Activated CD8-positive, alpha-beta memory T cell treated with anti-CD3 and anti-CD28 coated beads, Interleukin-2, amount 50 U/mL, for 24 hours (primary cell): ENCODE measurements at regions not wholly inside any gene's neighbourhood (a gene's known extent, or its start where the extent isn't known, plus 50 kb on each side); places are given as distances from the start of the nearest gene placed in this dataset.
"Not testable (repeated sequence)": the region's sequence is repeated elsewhere in the genome, so short reads cannot be mapped to it uniquely, and the experiment has no call there.

Experiments used
- DNase-seq: peaks from one replicate; pipeline ENCODE4 v3.0.0-alpha.2; 2020; ENCODE audit errors: extremely low read depth

DNA sequence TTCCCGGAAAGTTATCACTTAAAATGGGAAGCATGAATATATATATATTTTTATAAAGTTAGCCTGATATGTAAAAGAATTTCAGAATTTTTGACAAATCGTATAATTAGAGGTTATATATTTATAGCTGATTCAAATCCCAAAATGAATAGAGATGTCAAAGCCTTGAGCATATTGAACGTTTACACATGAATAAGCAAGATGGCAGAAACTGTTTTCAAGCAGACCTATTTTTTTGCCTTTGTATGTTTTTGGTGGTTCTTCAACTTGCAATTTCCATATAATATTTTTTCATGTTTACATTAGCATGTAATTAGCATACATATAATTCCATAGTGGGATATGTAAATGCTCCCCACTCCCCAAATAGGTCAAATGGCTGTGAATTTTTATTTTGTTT lies 189.9 kb downstream of the PRL start:
- DNase-seq: no peak

DNA sequence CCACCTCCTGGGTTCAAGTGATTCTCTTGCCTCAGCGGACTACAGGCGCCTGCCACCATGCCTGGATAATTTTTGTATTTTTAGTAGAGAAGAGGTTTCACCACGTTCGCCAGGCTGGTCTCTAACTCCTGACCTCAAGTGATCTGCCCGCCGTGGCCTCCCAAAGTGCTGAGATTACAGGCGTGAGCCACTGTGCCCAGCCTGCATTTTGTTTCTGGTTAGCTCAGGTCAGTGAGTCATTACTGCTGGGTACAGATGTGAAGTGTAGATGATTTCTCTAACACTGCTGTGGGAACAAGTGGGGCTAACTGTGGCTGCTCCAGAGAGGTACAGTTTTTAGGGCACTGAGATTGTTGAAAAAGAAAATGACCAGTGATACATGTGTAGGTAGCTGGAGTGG lies 188.6 kb downstream of the PRL start:
- no peak for DNase-seq

DNA sequence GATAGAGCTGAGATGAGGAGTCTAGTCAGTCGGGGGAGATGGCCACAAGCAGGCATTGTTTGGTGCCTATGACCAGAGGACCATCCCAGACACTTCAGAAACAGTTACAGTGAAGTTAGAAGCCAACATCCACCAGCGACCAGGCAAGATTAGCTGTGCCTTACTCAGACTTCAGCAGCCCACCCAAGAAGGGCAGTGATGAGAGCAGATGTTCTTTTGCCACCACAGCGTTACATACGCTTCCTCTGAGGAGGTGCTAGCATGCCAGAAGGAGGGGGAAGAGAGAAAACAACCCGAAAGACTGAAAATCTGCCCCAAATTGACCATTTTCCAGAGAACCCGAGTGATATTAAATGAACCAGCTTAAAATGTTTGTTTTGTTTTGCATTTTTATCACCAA lies 186.8 kb downstream of the PRL start:
- DNase-seq: no peak

DNA sequence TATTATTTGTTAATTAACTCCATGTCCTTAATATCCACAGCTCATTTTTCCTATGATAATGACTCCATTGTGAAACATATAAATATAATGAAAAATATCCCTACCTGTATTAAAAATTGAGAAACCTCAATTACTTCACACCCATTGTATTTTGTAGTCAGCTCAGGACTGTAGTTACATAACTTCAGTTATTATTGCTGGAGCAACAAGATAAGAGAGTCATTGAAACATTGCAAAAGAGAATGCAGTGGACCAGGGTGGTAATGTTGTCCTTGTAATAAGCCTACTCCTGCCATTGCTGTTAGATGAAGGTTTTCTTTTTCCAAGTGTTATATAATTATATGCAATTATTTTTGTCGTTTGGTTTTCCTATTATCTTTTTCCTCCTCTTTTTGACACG lies 184.4 kb downstream of the PRL start:
- no peak for DNase-seq

DNA sequence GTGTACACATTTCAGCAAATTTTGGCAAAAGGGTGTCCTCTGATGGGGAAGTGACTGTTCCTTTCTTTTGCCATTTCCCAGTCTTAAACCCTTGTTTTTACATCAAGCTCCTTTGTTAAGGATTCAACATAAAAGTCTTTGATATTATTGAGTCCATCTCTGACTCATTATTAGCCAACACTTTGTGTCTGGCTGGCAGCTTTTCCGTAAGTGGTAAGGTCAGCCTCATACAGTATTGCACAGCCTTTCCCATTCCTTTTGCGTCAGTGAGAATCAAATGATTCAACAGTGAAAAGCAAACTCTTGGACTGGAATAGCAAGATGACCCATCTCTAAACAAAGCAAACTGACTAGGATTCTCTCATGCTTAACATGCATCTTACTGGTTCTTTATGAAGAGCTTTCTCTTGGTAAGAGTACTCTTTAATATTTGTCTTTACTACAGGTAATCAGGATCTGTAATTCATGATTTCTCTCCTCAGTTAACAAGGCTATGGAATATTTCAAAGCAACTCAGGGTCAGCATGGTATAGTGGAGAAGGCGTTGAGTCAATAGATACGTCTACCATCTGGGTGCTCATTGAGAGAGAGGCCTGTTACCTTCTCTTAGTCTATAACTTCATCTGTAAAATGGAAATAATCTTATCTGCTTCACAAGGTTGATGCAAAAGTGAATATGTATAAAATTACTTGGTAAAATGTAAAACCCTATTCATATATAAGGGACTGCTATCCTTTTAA lies 183.6 kb downstream of the PRL start:
- no peak for DNase-seq

DNA sequence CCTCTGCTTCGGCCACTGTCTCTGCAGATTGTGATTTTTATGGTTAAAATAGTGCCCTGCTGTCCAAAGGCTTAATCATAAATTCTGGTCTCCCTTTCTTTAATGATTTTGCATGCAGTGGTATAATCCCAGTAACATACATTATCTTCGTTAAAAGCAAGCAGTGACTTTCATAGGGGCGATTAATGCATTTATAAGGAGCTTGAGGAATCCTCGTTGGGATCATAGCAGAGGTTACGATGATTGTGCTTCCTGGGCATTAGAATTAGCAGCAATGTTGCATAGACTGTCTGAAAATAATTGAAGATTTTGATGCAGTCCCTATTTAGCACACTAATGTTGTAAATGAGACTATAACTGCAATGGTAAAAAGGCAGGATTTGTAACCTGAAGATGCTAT lies 181.3 kb downstream of the PRL start:
- DNase-seq: no peak

DNA sequence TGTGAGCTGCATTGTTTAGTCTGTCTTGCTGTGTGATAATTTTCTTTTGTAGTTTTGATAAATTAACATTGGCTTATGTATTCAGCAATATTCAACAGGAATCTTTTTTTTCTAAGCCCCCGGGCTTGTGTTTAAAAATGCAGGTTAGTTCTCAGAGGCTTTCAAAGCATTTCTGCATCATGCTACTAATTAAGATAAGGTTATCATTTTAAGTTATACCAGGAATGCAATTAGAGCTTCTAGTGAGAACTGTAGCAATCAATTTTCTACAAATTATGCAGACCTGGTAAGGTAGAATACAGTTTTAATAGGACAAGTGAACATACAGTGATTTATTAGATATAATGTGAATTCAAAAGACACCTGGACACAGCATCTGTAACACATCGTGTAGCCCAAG lies 179.2 kb downstream of the PRL start:
- DNase-seq: no peak

DNA sequence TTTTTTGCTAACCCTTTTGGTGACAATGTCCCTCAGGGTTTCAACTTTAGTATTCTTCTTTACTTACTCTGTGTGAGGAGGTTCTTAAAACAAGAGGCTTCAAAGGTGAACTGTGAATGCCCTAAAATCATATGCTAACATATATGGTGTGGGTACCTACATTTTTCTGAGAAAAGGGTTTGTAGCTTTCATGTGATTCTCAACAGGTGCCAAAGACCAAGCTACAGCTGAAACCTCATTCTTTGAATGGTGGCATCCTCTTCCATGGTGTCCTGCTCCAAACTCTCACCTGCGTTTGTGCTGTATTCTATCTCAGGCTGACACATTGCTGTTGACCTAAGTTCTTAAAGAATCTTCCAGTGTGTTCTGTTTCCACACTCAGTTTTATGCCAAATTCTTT lies 177.3 kb downstream of the PRL start:
- DNase-seq: no peak

DNA sequence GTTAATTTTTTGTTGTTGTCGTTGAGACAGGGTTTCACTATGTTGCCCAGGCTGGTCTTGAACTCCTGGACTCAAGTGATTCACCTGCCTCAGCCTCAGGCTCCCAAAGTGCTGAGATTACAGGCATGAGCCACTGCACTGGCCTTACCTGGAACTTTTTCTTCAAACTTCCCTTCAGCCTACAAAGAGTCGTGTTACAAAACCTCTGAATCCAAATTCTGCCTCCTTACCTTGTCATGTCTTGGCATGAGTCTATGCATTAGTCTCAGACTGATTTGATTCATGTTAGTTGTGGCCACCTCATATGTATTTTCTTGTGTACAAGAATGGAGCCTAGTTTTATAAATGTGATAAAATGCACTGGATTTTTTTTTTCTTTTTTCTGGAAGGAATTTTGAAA lies 172.1 kb downstream of the PRL start:
- DNase-seq: no peak

DNA sequence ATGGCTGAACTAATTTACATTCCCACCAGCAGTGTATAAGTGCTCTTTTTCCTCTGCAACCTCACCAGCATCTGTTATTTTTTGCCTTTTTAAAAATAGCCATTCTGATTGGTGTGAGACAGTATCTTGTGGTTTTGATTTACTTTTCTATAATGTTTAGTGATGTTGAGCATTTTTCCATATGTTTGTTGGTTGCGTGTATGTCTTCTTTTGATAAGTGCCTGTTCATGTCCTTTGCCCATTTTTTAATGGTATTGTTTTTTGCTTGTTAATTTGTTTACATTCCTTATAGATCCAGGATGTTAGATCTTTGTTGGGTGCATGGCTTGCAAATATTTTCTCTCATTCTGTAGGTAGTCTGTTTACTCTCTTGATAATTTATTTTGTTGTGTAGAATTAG lies 169.9 kb downstream of the PRL start:
- no peak for DNase-seq

DNA sequence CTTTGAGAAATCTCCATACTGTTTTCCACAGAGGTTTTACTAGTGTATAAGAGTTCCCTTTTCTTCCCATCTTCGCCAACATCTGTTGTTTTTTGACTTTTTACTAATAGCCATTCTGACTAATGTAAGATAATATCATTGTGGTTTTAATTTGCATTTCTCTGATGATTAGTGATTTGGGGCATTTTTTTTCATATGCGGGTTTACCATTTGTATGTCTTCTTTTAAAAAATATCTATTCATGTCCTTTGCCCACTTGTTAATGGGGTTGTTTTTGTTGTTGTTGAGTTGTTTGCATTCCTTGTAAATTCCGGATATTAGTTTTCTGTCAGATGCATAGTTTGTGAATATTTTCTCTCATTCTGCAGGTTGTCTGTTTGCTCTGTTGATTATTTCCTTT lies 167.1 kb downstream of the PRL start:
- no peak for DNase-seq

DNA sequence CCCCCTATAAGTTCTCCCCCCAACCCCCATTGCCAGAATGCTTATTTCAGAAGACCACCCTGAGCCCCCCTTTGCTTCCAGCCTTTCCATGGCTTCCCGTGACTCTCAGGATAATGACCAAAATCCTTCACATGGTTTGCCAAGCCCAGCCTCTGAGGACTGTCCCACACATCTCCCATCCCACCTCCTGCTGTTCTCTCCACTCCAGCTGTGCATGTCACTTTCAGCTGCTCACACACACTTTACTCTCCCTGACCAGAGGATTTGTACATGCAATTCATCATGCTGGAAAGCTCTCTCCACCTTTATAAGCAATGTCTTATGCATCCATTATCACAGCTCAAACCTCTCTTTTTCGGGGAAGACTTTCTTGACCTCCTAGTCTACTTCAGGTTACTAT lies 164.2 kb downstream of the PRL start:
- DNase-seq: no peak

DNA sequence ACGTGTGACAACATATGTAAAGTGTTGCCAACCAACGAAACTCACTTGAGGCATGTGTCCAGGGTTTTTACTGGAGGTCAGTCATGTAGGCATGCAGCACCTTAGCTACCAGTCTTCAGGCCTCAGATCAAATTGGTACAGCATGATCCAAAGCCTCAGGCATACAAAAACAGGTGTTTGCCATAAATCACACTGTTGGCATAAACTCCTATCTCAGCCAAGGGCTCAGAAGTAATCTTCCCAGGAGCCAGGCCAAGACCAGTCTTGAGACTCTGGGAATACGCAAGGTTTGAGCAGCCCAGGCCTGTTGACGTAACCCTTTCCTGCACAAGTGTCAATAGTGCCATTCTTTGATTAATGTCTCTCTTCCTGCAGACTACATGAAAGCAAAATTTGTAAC lies 163.5 kb downstream of the PRL start:
- DNase-seq: no peak

DNA sequence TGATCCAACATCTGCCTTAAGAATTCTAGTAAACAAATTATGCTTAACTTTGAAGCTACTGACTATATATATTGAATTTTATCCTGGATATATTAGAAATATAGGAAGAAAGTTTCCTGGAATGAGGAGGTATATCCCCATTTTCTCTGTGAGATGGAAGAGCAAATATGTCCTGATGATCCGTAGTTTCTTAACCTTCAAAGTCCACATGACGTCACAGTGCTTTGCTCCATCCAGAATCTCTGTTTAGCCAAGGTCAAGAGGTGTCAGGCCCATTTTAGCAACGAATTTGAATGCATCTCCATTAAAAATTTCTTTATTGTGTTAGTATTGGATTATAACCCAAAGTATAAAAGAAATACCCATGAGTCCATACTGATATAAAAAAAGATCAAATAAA lies 162.5 kb downstream of the PRL start:
- DNase-seq: no peak

DNA sequence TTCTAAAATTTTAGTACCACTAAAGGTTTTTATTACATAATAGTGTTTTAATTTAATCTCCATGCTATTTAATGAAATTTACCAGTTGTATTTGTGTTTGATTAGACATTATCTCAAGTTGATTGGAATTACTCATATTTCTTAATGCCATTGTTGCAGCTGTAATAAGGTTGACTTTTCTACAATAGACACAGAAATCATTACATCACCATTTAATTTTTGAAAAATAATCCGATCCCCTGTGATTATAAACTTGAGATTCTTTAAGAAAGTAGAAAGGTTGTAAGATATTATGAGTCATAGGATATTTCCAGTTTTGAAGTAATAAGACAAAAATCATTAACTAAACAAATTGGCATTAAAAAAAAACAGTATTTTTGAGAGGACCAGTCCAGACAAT lies 161.4 kb downstream of the PRL start:
- DNase-seq: no peak

DNA sequence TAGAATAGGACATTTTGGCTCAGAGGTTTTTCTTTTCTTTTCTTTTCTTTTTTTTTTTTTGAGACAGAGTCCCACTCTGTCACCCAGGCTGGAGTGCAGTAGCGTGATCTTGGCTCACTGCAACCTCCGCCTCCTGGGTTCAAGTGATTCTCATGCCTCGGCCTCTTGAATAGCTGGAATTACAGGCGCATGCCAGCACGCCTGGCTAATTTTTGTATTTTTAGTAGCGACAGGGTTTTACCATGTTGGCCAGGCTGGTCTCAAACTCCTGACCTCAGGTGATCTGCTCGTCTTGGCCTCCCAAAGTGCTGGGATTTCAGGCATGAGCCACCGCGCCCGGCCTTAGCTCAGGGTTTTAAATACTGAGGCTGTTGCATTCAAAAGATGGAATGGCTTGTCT lies 156.1 kb downstream of the PRL start:
- not testable (repeated sequence) for DNase-seq

DNA sequence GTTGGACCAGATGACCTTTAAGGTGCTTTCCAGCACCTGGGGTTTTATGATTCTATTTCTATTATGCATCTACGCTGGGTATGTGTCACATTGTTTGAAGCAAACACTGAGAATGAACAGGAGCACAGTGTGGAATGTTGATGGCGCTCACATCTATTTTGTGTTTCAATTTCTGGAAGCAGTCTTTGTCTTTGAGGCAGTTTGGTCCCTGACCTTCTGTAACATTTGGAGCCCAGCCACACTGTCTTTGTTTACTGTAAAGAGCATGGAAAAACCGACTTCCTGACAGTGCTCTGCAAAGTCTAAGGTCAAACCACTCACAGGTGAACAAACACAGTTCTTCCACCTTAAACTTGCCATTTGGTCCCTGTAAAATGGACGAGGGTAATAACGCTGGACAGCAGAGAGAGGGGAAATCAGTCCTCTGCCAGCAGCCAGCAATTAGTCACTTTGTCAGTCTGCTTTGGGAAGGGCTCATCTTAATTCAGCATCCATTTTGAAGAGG lies 155.5 kb downstream of the PRL start:
- DNase-seq: no peak

DNA sequence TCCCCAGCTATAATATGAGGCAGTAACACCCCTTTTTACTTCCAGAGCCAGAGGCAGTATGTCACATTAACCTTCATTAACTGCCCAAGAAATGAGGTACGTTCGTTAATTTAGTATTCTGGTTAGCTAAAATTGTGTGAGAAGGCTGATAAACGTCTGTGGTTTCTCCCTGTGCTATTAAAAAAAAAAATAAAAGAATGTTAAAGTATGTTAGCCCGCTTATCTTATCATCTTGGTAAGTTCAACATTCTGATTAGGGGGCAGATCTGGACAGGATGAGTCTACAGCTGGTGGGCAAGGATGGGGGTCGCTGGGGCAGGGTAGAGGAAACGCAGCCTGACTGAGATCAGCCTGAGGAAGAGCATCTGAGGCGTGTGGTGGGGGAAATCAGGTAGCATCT lies 154.0 kb downstream of the PRL start:
- no peak for DNase-seq

DNA sequence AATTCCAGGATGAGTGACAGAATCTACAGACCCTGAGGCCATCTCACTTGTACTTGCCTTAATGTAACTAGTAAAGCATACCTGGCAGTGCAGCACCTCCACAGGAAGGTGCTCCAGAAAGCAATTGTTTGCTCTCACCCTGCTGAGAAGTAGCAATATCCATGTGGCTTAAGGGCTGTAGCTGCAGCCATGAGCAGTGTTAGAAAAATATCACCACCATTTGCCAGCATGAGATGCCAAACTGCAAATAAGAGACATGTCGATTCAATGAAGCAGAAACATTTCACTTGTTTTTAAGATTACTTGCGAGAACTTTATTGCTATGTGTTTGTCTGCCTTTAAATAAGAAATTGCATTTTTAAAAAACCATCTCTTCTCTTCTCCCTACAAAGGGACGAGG lies 151.5 kb downstream of the PRL start:
- DNase-seq: no peak

DNA sequence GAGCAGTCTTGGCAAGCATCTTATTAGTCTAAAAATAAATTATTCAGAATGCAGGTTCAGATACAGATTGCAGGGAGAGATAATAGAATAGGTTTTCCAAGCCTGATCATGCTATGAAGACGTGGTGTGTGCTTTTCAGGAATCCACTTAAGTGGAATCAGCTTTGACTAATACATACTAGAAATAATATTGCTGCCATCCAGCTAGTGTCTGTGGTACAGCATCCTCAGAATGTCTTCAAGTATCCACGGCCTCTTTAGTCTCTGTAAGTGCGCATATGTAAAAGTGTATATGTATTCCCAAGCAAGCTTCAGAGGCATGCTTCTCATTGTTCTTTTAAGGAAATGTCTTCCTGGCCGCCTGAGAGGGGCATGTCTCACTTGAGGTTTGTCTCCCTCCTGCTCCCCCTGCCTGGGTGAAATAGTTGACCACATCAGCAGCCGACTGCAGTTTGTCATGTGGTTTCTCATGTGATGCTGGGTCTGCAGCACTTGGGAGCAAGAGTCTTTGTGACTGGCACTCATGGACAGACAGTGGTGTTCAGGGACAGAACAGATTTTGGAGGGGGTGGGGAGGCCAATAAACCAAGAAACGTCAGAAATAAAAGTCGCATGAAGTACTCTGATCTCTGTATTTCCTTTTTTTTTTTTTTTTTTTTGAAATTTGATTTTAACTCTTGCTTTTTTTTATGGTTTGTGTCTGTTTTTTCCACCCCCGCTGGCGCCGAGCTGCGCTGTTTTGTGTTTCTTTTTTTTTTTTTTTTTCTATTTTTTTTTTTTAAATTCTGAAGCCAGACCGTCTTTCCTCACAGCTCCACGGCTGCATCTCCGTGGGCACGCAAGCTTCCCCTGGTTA lies 150.8 kb downstream of the PRL start:
- no peak for DNase-seq

DNA sequence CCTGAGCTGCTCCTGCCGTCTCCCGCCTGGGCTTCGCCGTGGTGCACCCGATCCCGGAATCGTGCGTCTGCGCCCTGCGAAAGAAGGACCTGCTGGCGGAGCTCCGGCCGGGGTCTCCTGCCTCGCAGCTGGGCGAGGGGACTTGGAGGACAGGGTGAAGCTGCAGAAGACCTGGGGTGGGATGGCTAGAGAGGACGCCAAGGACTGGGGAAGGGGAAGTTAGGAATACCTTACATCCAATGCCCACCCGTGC lies 150.2 kb downstream of the PRL start:
- no peak for DNase-seq

DNA sequence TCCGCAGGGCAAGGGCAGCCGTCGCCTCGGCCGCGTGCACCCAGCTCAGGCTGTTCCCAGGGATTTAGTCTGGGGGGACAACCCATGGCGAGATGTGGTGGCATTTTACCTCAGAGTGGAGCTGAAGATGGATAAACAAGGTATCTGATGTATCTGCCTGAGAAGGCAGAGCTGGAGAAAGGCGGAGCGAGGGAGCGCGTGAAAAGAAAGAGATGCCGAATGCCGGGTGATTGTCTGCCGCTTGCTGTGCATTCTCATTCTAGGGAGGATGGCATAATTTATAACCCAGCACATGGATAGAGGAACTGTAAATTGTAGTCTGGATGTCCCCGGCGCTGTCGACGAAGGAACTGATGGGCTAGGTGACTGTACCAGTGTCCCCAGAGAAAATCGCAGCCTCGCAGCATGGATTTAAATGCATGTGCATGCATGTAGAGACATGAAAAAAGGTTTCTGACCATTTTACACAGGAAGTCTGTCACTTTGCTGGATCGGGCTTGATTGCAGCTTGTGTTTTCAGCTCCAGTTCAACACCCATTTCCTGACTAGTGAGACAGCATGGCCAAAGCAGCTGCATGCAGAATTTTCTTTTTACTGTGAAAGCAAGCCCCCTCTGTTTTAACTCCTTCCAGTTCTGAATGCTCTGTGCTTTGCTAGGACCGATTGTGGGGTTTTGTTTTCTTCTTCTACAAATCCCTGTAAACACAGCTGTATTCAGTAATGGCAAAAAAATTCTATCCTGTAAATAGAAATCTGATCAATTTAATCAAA lies 149.7 kb downstream of the PRL start:
- no peak for DNase-seq
